ENCODE measurements at regions not wholly inside any gene's neighbourhood (a gene's known extent, or its start where the extent isn't known, plus 50 kb on each side); places are given as distances from the start of the nearest gene placed in this dataset.

DNA sequence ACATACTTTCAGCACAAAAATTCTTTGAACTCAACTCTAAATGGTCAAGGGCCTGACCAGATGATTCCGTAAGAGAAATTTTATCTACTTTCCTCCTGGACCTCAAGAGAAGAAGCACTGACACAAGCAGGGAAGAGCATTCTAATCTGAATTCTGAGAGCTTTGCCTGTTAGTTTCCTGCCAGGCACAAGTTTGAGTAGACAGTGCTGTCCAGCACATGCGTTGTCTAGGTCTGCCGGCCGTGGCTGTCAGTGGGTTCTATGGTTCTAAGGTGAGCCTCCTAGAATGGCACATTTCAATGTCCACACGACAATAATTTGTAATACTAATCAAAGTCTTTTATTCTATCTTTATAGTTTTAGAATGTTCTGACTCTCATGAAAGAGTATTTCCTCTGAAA, 91.9 kb downstream of the RFPL4B start:
- TF ChIP-seq CTCF (IDR thresholded peaks at IDR 0.05; ENCODE audit: insufficient read depth, low read depth, low read length) (no peak), EZH2 (IDR thresholded peaks at IDR 0.05; ENCODE audit: insufficient read depth, low read length) (no peak)
